B cell (primary cell): ENCODE measurements at regions not wholly inside any gene's neighbourhood (a gene's known extent, or its start where the extent isn't known, plus 50 kb on each side); places are given as distances from the start of the nearest gene placed in this dataset.

Experiments used
- ATAC-seq: fragments of 200-7000 bp; cut with Tn5 transposase; one replicate; pipeline ENCODE4 v1.10.0; 2021; ENCODE audit warnings: low read depth, mild to moderate bottlenecking, moderate number of reproducible peaks, moderate library complexity
- CTCF ChIA-PET: fragments of 350-600 bp; sonication (Branson Sonifier 250); formaldehyde crosslinking; loops from one replicate; lab custom pipeline; 2021; ENCODE audit warnings: antibody characterized with exemption, inconsistent platforms; lab: Charles Lee
- POLR2A ChIA-PET: fragments of 350-600 bp; sonication (Branson Sonifier 250); formaldehyde crosslinking; loops from one replicate; lab custom pipeline; 2021; ENCODE audit warnings: antibody characterized with exemption; lab: Charles Lee
- DNase-seq: peaks from one replicate; pipeline ENCODE4 v3.0.0; 2013
- H2AFZ ChIP-seq: 2 replicates; pipeline ENCODE4 v1.6.1; 2012; ENCODE audit warnings: mild to moderate bottlenecking, low read depth, low read length; ENCODE audit not compliant: insufficient read depth, poor library complexity, severe bottlenecking
- H3K27ac ChIP-seq, 2 donors: 1 replicate in 1 of 2; 2 replicates in 1 of 2; pipeline ENCODE4 v1.5.1; 2012 to 2013; ENCODE audit warnings: low read length in 2 of 2, mild to moderate bottlenecking in 2 of 2, moderate library complexity in 1 of 2
- H3K27me3 ChIP-seq, 4 experiments: fragments of 200-600 bp in 1 of 4; sonication (generic) in 1 of 4; replicated peaks in 1 of 4; 1 replicate in 2 of 4; 2 replicates in 2 of 4; pipeline versions ENCODE4 v1.6.1 to v1.7.0; 2013 to 2016; ENCODE audit warnings: low read length in 3 of 4, mild to moderate bottlenecking in 2 of 4, mixed read lengths in 1 of 4, moderate library complexity in 1 of 4; ENCODE audit not compliant: insufficient read depth in 4 of 4, control insufficient read depth in 3 of 4; ENCODE audit errors: control extremely low read depth in 1 of 4
- H3K36me3 ChIP-seq, 2 experiments: replicated peaks in 1 of 2; 1 replicate in 1 of 2; 2 replicates in 1 of 2; pipeline versions ENCODE4 v1.6.1 to v1.7.1; 2013; ENCODE audit warnings: low read length in 1 of 2; ENCODE audit not compliant: insufficient read depth in 2 of 2, control insufficient read depth in 1 of 2; ENCODE audit errors: control extremely low read depth in 1 of 2, extremely low read depth in 1 of 2
- H3K4me1 ChIP-seq, 2 donors: fragments of 200-600 bp in 1 of 2; sonication (generic) in 1 of 2; 1 replicate in 1 of 2; 2 replicates in 1 of 2; pipeline versions ENCODE4 v1.5.1 to v1.6.1; 2013 to 2017; ENCODE audit warnings: low read length in 2 of 2; ENCODE audit not compliant: control insufficient read depth in 2 of 2, insufficient read depth in 2 of 2
- H3K4me2 ChIP-seq: replicated peaks from 2 replicates; pipeline ENCODE3; 2012; ENCODE audit warnings: mild to moderate bottlenecking, low read depth, low read length; ENCODE audit not compliant: poor library complexity, severe bottlenecking
- H3K4me3 ChIP-seq, 5 experiments: fragments of 200-600 bp in 1 of 5; sonication (generic) in 1 of 5; 1 replicate in 3 of 5; 2 replicates in 2 of 5; pipeline versions ENCODE4 v1.5.1 to v1.7.0; 2011 to 2016; ENCODE audit warnings: low read length in 4 of 5, mild to moderate bottlenecking in 4 of 5, low read depth in 2 of 5, control low read depth in 1 of 5, moderate library complexity in 1 of 5; ENCODE audit not compliant: insufficient read depth in 1 of 5; ENCODE audit errors: control extremely low read depth in 1 of 5, extremely low read depth in 1 of 5
- H3K79me2 ChIP-seq: fragments of 200-600 bp; sonication (generic); one replicate; pipeline ENCODE4 v1.6.0; 2016; ENCODE audit warnings: low read length; ENCODE audit not compliant: control insufficient read depth, insufficient read depth
- H3K9ac ChIP-seq: fragments of 200-600 bp; sonication (generic); 2 replicates; pipeline ENCODE4 v1.6.1; 2017; ENCODE audit warnings: mild to moderate bottlenecking, low read length, moderate library complexity
- H3K9me3 ChIP-seq, 3 donors: one replicate each; pipeline versions ENCODE4 v1.6.1 to v1.7.1; 2013; ENCODE audit warnings: low read length in 2 of 3; ENCODE audit not compliant: control insufficient read depth in 2 of 3, insufficient read depth in 1 of 3; ENCODE audit errors: control extremely low read depth in 1 of 3
- H4K20me1 ChIP-seq: 2 replicates; pipeline ENCODE4 v1.6.0; 2012; ENCODE audit warnings: mild to moderate bottlenecking, low read length; ENCODE audit not compliant: insufficient read depth, control insufficient read depth, poor library complexity, severe bottlenecking
- H3K27ac Mint-ChIP-seq: one replicate; pipeline ENCODE4 v1.8.0; 2021; ENCODE audit warnings: mixed read lengths
- H3K27me3 Mint-ChIP-seq: one replicate; pipeline ENCODE4 v1.8.0; 2021; ENCODE audit warnings: mixed read lengths
- H3K4me1 Mint-ChIP-seq: one replicate; pipeline ENCODE4 v1.8.0; 2021; ENCODE audit warnings: mixed read lengths
- H3K4me3 Mint-ChIP-seq: one replicate; pipeline ENCODE4 v1.8.0; 2021; ENCODE audit warnings: mixed read lengths
- H3K9me3 Mint-ChIP-seq: one replicate; pipeline ENCODE4 v1.8.0; 2022; ENCODE audit warnings: mixed read lengths; ENCODE audit not compliant: insufficient read depth
- CTCF ChIP-seq: fragments of 200-600 bp; IDR thresholded peaks from one replicate; pipeline ENCODE4 v1.8.0; 2022; ENCODE audit warnings: antibody characterized with exemption, mild to moderate bottlenecking
- EZH2 ChIP-seq: IDR thresholded peaks from 2 replicates; pipeline ENCODE4 v1.6.1; 2012; ENCODE audit warnings: borderline replicate concordance, low read depth, mild to moderate bottlenecking, moderate library complexity, low read length; ENCODE audit not compliant: insufficient read depth, poor library complexity, severe bottlenecking
- WGBS: methylation state at CpG from one replicate; pipeline ENCODE4 v1.1.5; 2013; ENCODE audit warnings: missing lambda C conversion rate; ENCODE audit not compliant: insufficient coverage; 5-methylcytosine and 5-hydroxymethylcytosine counted together
- intact Hi-C: fragments of 100-400 bp; cut with micrococcal nuclease; formaldehyde crosslinking; loops from one replicate; pipeline ENCODE4 v1.10.0; 2022

GRCh38 chr3:193980326-193980725, 155.6 kb upstream of the HES1 start:
- TF ChIP-seq CTCF, result no peak
- TF ChIP-seq EZH2, result no peak
- no peaks in the 10 kb centered on the region for H3K4me1 Mint-ChIP-seq
- CTCF ChIA-PET, result interaction anchor here (1.5 kb wide), 1 partner anchor 9 kb away, joined by 4 read pairs; no protein-coding TSS in a partner anchor

GRCh38 chr3:193980905-193981304, 155.0 kb upstream of the HES1 start:
- 100% methylated on average over 1 of the region's 3 CpGs for WGBS
- Histone ChIP-seq H3K4me2 (no peak overlapping the region), H2AFZ (no peak overlapping the region), H3K27ac (no peak overlapping the region), H3K79me2 (no peaks in the 10 kb centered on the region), H3K4me3 (no peak overlapping the region), H3K9ac (no peak overlapping the region), H3K4me1 (no peaks in the 10 kb centered on the region), H4K20me1 (no peaks in the 10 kb centered on the region), H3K36me3 (no peaks in the 10 kb centered on the region), H3K27me3 (peaks cover 0 to 8% (median 0%) of the 10 kb centered on the region in 4 experiments), H3K9me3 (no peaks in the 10 kb centered on the region)
- Mint-ChIP-seq H3K9me3 (no peaks in the 10 kb centered on the region), H3K4me3 (no peak overlapping the region), H3K27me3 (peaks cover 12% of the 10 kb centered on the region), H3K4me1 (no peaks in the 10 kb centered on the region), H3K27ac (no peak overlapping the region)
- CTCF ChIA-PET, result interaction anchor here (1.5 kb wide), 1 partner anchor 9 kb away, joined by 4 read pairs; no protein-coding TSS in a partner anchor
- DNase-seq, result no peak
- TF ChIP-seq CTCF (no peak), EZH2 (no peak)
- no peak for ATAC-seq
- intact Hi-C loops, result no loop called here
- POLR2A ChIA-PET, result no interaction called here

More at GRCh38 chr3:193980326-193980725, 155.6 kb upstream of the HES1 start:
- no peaks in the 10 kb centered on the region for H3K9me3 ChIP-seq
- H3K79me2 ChIP-seq, result no peaks in the 10 kb centered on the region
- H3K4me3 ChIP-seq, result no peak overlapping the region
- POLR2A ChIA-PET, result no interaction called here
- no peak for DNase-seq
- no peak overlapping the region for H3K27ac ChIP-seq
- intact Hi-C loops, result no loop called here
- H3K9ac ChIP-seq, result no peak overlapping the region
- peaks cover 10% of the 10 kb centered on the region for H3K27me3 Mint-ChIP-seq
- no peak overlapping the region for H3K4me3 Mint-ChIP-seq
- H3K27ac Mint-ChIP-seq, result no peak overlapping the region
- no peak for ATAC-seq
- H3K4me2 ChIP-seq, result no peak overlapping the region
- H3K9me3 Mint-ChIP-seq, result no peaks in the 10 kb centered on the region
- H3K36me3 ChIP-seq, result no peaks in the 10 kb centered on the region
- WGBS, result 100% methylated on average over 3 of the region's 7 CpGs
- no peaks in the 10 kb centered on the region for H4K20me1 ChIP-seq
- H2AFZ ChIP-seq, result no peak overlapping the region
- H3K4me1 ChIP-seq, result no peaks in the 10 kb centered on the region
- peaks cover 0 to 8% (median 0%) of the 10 kb centered on the region in 4 experiments for H3K27me3 ChIP-seq
